IPS-18a (cell line): ENCODE measurements at regions not wholly inside any gene's neighbourhood (a gene's known extent, or its start where the extent isn't known, plus 50 kb on each side); places are given as distances from the start of the nearest gene placed in this dataset.
"Not testable (repeated sequence)": the region's sequence is repeated elsewhere in the genome, so short reads cannot be mapped to it uniquely, and the experiment has no call there.

Experiments used
- H3K27ac ChIP-seq: one replicate; pipeline ENCODE4 v1.5.1; 2013; ENCODE audit warnings: low read length
- H3K27me3 ChIP-seq: one replicate; pipeline ENCODE4 v1.6.1; 2013; ENCODE audit warnings: mild to moderate bottlenecking, low read length; ENCODE audit not compliant: control insufficient read depth, insufficient read depth
- H3K36me3 ChIP-seq: one replicate; pipeline ENCODE4 v1.6.1; 2013; ENCODE audit warnings: low read depth, low read length; ENCODE audit not compliant: control insufficient read depth
- H3K4me1 ChIP-seq: one replicate; pipeline ENCODE4 v1.6.1; 2013; ENCODE audit warnings: low read depth, low read length; ENCODE audit not compliant: control insufficient read depth
- H3K4me3 ChIP-seq: one replicate; pipeline ENCODE4 v1.5.1; 2013; ENCODE audit warnings: low read length
- H3K9ac ChIP-seq: one replicate; pipeline ENCODE4 v1.6.1; 2013; ENCODE audit warnings: mild to moderate bottlenecking, low read length, moderate library complexity
- H3K9me3 ChIP-seq: one replicate; pipeline ENCODE4 v1.6.1; 2013; ENCODE audit warnings: low read depth, low read length; ENCODE audit not compliant: control insufficient read depth

DNA sequence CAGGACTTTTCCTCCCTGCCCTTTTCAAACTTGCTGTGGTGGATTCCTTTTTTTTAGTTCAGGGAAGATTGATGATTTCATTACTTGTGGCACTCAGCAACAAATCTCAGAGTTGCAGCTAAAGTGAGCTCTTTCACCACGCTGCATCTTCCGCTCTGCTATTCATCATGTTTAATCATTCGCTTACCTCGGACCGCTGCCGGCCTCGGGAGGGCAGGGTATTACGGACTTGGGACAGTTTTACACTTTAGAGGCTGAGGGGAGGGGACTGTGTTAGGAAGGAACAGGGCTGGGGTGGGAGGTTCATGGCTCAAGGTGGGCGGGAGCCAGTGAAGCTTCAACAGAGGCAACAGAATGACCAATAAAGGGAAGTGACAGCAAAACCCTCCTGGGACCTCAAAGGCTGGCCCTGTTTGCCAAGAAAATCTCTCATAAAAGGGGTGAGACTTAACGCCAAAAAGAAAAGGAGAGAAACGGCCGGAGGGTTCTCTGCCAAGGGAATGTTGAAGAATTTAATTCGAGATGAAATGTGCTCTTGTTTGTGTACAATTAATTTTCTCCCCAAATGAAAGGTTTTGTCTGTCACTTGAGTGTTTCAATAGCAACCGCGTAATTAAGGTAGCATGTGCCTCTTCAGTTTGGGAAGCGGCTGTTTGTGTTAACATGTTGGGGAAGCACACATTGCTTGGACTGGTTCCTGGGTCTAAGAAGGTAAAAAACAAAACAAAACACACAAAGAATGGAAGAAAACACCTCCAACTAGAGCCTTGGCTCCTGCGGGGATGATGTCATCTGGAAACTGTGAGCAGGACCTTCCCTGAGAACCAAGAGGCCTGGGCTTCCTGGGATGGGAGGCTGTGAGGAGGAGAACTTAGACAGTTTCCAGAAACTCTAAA lies 72.5 kb upstream of the SULF2 start:
- Histone ChIP-seq H3K4me3 (no peak overlapping the region), H3K9me3 (no peaks in the 10 kb centered on the region), H3K9ac (no peak overlapping the region), H3K27me3 (no peaks in the 10 kb centered on the region), H3K36me3 (no peaks in the 10 kb centered on the region), H3K4me1 (no peaks in the 10 kb centered on the region), H3K27ac (no peak overlapping the region)

DNA sequence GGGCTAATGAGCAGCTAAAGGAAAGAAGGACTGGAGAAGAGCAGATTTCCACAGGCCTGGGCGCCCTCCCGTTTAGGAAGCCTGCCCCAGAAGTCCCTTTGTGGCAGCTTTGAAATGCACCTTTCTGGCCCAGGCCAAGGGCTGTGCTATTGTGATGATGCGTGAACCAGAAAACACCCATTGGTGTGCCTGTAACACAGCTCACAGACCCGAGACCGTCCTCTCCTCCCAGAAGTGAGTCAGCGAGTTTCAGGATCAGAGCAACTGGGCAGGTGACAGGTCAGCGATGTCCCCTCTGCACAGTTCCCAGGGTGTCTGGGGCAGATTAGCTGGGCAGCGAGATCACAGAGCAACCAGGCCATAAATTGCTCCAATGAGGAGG lies 71.9 kb upstream of the SULF2 start:
- Histone ChIP-seq H3K9me3 (no peaks in the 10 kb centered on the region), H3K27me3 (no peaks in the 10 kb centered on the region), H3K4me1 (no peaks in the 10 kb centered on the region), H3K4me3 (no peak overlapping the region), H3K36me3 (no peaks in the 10 kb centered on the region), H3K9ac (no peak overlapping the region), H3K27ac (no peak overlapping the region)

- Histone ChIP-seq H3K27ac (no peak overlapping the region), H3K36me3 (no peaks in the 10 kb centered on the region), H3K4me1 (no peaks in the 10 kb centered on the region), H3K9me3 (no peaks in the 10 kb centered on the region), H3K4me3 (no peak overlapping the region), H3K9ac (no peak overlapping the region), H3K27me3 (no peaks in the 10 kb centered on the region)
Measured at GRCh38 chr20:47855799-47856198, 70.5 kb upstream of the SULF2 start.

DNA sequence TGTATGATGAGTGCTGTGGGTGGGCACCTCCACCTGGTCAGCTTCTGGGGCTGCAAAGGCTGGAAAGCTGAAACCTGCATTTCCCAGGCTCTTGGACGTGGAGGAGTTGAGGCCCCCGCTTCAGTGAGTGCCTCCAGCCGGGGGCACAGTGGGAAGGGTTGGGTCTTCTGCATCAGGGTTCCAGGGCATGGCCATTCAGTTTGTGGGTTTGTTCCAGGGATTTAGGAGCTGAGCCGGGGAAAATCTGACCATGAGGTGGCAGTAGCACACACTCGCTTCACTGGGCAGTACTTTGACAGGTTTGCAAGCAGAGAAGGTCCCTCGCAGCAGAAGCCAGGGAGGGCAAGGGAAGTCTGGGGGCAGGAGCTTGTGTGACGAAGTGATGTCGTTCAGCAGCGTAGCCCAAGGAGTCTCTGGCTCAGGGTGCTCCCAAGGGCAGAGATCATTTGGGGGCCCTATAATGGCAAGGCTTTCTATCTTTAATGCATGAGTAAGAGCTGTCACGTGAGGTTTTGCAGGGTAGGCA lies 69.5 kb upstream of the SULF2 start:
- Histone ChIP-seq H3K27ac (no peak overlapping the region), H3K27me3 (no peaks in the 10 kb centered on the region), H3K4me3 (no peak overlapping the region), H3K9me3 (no peaks in the 10 kb centered on the region), H3K4me1 (no peaks in the 10 kb centered on the region), H3K36me3 (no peaks in the 10 kb centered on the region), H3K9ac (no peak overlapping the region)

DNA sequence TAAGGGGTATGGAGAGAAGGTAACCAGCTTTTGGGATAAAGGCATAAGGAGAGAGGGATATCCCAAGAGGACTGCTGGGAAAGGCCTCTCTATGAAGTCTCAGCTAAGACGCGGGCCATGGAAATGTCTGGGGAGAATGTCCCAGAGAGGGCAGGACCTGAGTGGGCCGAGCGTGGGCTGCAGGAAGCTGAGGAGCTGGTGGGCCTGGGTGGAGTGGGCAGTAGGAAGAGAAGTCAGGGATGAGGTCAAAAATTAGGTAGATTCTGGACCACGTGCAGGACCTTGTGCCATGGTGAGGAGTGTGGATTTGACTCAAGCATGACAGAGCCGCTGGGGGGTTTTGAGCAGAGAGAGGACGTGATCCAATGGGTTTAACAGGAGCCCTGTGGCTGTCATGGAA lies 66.5 kb upstream of the SULF2 start:
- Histone ChIP-seq H3K4me1 (no peaks in the 10 kb centered on the region), H3K4me3 (no peak overlapping the region), H3K36me3 (no peaks in the 10 kb centered on the region), H3K27ac (no peak overlapping the region), H3K27me3 (no peaks in the 10 kb centered on the region), H3K9me3 (no peaks in the 10 kb centered on the region), H3K9ac (no peak overlapping the region)

DNA sequence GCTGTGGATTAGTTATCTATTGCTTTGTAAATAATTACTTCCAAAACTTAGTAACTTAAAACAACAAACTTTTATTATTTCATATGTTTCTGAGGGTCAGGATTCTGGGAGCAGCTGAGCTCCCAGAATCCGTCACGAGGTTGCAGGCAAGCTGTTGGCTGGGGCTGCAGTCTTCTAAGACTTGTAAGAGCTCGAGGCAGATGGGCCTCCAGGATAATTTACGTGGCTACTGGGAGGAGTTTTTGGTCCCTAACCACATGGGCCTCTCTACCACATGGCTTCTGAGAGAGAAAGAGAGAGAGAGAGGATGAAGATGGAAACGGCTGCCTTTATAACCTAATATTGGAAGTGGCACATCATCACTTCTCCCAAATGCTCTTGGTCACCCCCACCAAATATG lies 64.9 kb upstream of the SULF2 start:
- no peaks in the 10 kb centered on the region for H3K9me3 ChIP-seq
- no peaks in the 10 kb centered on the region for H3K27me3 ChIP-seq
- no peak overlapping the region for H3K4me3 ChIP-seq
- no peak overlapping the region for H3K9ac ChIP-seq
- no peak overlapping the region for H3K27ac ChIP-seq
- H3K4me1 ChIP-seq: no peaks in the 10 kb centered on the region
- no peaks in the 10 kb centered on the region for H3K36me3 ChIP-seq

GRCh38 chr20:47849596-47849995 lies 64.3 kb upstream of the SULF2 start:
- Histone ChIP-seq H3K9me3 (no peaks in the 10 kb centered on the region), H3K36me3 (no peaks in the 10 kb centered on the region), H3K4me1 (no peaks in the 10 kb centered on the region), H3K9ac (no peak overlapping the region), H3K27ac (no peak overlapping the region), H3K4me3 (no peak overlapping the region), H3K27me3 (no peaks in the 10 kb centered on the region)

GRCh38 chr20:47849006-47849405 lies 63.7 kb upstream of the SULF2 start:
- Histone ChIP-seq H3K9me3 (no peaks in the 10 kb centered on the region), H3K27me3 (no peaks in the 10 kb centered on the region), H3K9ac (no peak overlapping the region), H3K4me3 (no peak overlapping the region), H3K4me1 (no peaks in the 10 kb centered on the region), H3K36me3 (no peaks in the 10 kb centered on the region), H3K27ac (no peak overlapping the region)

GRCh38 chr20:47848534-47848933 lies 63.3 kb upstream of the SULF2 start:
- H3K27ac ChIP-seq, H3K27me3 ChIP-seq, H3K4me1 ChIP-seq, H3K9ac ChIP-seq, H3K36me3 ChIP-seq, H3K4me3 ChIP-seq, H3K9me3 ChIP-seq: not testable (repeated sequence)

- Histone ChIP-seq H3K36me3 (no peaks in the 10 kb centered on the region), H3K27me3 (no peaks in the 10 kb centered on the region), H3K27ac (no peak overlapping the region), H3K9me3 (no peaks in the 10 kb centered on the region), H3K4me1 (no peaks in the 10 kb centered on the region), H3K4me3 (no peak overlapping the region), H3K9ac (no peak overlapping the region)
Measured at GRCh38 chr20:47847884-47848485, 62.7 kb upstream of the SULF2 start.

DNA sequence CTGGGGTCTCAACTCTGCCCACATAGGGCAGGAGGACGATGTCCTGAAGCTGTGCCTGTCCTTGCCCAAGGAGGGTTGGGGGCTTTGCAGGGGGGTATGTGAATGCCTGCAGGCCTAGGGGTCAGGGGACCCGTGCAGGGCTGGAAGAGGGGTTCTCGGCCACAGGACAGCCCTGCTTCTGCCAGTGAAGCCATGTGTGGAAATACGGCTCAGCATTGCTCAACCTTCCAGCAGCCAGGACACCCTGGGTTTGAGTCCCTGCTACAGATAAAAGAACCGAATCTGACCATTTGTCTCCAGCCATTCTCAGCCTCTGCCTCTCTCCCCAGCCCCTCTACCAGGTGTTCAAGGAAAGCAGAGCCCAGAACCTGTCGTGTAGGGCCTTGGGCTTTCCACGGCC lies 61.9 kb upstream of the SULF2 start:
- not testable (repeated sequence) for H3K27me3 ChIP-seq, H3K9ac ChIP-seq, H3K4me1 ChIP-seq, H3K9me3 ChIP-seq, H3K4me3 ChIP-seq, H3K36me3 ChIP-seq, H3K27ac ChIP-seq

- not testable (repeated sequence) for H3K36me3 ChIP-seq, H3K27ac ChIP-seq, H3K9me3 ChIP-seq, H3K4me1 ChIP-seq, H3K27me3 ChIP-seq, H3K9ac ChIP-seq, H3K4me3 ChIP-seq
Measured at GRCh38 chr20:47846651-47847050, 61.4 kb upstream of the SULF2 start.
